GM19438 (cell line): ENCODE measurements at regions not wholly inside any gene's neighbourhood (a gene's known extent, or its start where the extent isn't known, plus 50 kb on each side); places are given as distances from the start of the nearest gene placed in this dataset.
"Not testable (repeated sequence)": the region's sequence is repeated elsewhere in the genome, so short reads cannot be mapped to it uniquely, and the experiment has no call there.

Source experiments
- ATAC-seq: cut with Tn5 transposase; IDR thresholded peaks from one replicate; pipeline ENCODE4 v1.9.1; 2021; ENCODE audit warnings: low read depth; ENCODE audit not compliant: unreplicated experiment

- no peak for ATAC-seq
These were observed 160.2 kb downstream of the URI1 start for GRCh38 chr19:30102239-30102638.

- no peak for ATAC-seq
These were observed 160.6 kb downstream of the URI1 start for GRCh38 chr19:30102666-30103065.

GRCh38 chr19:30103981-30104380 is 161.9 kb downstream of the URI1 start:
- ATAC-seq = no peak

DNA sequence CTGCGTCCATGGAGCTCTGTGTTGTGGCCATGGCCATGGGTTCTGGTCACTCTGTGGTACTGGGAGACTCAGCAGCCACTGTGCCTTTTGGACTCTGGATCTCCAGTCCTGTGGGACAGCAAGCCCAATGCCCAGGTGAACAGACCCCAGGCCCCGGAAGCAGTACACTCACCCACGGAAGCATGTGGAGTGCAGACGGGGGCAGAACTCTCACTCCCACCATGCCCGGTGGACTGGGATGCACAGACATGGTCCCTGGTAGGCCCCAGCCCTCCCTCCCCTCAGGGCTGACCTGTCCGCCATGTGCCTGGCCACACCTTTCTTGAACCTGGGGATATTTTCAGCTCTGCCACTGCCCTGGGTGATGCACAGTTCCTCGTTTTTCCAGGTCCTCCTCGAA is 163.3 kb downstream of the URI1 start:
- no peak for ATAC-seq

DNA sequence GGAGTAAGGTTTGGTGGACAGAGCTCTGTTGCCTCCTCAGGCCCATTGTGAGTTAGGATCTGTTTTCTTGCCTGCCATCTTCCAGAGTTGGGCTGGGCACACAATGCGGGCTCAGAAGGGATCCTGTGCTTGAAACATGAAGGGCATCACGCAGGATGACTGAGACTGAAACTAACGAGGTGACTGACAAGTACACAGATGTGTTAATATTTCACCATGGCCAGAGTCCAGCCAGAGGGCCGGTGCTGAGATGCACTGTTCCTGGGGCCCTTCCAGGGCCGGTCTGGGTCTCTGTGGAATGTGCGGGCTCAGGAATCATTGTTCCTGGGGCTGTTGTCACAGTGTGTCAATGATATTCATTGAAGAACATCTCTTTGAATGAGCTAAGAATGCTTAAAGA is 163.7 kb downstream of the URI1 start:
- ATAC-seq = no peak

- no peak for ATAC-seq
These were observed 164.5 kb downstream of the URI1 start for GRCh38 chr19:30106417-30107095.

DNA sequence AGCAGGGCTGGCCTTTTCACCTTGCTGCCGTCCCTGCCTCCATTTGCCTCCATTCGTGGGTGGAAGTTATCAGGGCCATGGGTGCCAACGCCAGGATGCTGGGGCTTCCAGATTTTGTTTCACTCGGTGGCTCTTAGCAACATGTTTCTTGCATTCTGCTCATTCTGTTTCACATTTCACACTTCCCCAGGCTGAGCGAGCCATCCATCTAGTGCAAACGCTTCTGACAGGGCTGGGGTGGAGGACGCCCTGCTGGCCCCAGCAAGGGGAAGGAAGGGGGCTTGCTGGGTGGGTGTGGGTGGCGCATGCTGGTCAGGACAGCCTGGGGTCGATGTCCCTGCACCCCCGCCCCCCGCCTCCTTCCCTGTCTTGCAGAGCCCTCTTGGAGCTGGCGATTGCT is 165.2 kb downstream of the URI1 start:
- ATAC-seq = no peak

DNA sequence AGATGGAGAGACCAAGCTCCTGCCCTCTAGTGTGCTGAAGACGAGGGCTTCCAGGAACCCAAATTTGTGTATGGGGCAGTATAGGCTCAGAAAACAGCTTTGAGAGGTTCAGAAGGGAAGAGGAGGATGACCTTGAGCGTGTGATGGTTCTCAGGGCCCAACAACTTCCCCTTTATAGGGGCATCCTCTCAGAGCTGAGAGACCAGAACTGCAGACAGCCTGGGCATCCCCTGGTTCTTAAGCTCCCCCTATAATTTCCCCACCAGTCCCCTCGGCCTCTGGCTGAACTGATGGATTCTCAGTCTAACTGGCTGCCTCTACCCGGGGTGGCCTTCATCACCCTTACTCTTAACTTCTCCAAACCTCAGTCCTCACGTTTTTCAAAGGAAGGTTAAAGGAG is 167.5 kb downstream of the URI1 start:
- ATAC-seq = no peak

DNA sequence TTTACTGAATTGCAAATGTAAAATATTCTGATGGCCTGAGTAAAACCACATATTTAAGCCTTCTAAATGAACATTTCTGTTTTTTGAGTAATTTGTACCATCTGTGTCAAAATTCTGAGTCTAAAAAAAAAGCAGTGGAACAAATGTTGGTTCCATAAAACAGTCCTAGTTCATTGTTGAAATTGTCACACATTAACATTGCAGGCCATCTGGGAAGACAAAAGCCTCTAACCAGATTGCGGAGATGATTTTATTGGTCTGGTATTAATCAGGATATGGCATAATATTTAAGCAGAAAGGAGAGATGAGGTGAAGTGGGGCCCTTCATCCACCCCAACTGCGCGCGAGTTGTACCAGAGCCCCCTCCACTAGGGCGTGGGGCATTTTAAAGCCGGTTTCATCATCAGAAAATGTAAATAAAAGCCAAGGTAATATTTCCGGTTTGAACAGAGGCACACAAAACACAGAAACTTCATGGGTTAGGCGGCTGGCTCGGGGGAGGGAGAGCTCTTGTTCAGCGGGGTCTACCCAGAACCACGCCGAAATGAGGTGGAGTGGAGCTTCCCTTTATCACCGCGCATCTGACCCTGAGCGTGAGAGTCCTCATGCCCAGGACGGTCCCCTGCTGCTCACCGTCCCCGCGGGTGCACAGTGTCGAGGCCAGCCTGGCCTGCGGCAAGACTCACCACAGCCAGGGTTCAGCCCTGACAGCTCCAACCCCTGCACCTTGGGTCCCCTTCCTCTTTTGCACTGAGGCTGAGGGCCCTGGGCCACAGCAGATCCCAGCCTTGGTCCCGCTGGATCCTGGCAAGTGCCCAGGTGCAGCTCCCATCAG is 169.2 kb downstream of the URI1 start:
- ATAC-seq = no peak

DNA sequence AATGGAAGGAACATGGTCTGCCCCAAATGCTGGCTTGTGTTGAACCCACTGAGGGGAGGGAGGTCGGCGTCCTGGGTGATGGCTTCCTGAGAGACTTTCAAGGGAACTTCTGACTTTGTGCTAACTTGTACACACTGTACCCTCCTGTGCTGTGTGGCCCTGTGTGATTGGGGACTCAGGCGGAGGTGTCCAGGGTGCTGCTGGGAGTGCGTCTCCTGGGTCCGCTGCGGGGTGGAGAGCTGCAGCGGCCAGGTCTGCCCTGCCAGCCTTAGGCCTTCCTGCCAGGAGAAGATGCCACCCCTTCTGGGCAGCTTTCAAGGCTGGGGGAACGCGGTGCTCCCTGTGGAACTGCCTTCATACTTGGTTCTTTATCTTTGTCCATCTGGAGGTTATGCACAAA is 170.1 kb downstream of the URI1 start:
- no peak for ATAC-seq

- no peak for ATAC-seq
These were observed 170.6 kb downstream of the URI1 start for GRCh38 chr19:30112666-30113065.

GRCh38 chr19:30113186-30113585 is 171.1 kb downstream of the URI1 start:
- no peak for ATAC-seq

DNA sequence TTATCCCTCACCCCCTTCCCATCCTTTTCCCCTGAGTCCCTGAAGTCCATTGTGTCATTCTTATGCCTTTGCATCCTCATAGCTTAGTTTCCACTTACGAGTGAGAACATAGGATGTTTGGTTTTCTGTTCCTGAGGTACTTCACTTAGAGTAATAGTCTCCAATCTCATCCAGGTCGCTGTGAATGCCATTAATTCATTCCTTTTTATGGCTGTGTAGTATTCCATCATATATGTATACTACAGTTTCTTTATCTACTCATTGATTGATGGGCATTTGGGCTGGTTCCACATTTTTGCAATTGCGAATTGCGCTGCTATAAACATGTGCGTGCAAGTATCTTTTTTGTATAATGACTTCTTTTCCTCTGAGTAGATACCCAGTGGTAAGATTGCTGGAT is 172.1 kb downstream of the URI1 start:
- not testable (repeated sequence) for ATAC-seq

GRCh38 chr19:30115947-30116346 is 173.9 kb downstream of the URI1 start:
- no peak for ATAC-seq

DNA sequence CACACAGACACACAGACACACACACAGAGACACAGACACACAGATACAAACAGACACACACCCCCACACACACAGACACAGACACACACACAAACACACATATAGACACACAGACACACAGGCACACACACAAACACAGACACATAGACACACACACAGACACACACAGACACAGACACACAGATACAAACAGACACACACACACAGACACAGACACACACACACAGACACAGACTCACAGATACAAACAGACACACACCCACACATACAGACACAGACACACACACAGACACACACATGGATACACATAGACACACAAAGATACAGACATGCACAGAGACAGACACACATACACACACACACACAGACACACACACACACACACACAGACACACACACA is 174.5 kb downstream of the URI1 start:
- no peak for ATAC-seq

DNA sequence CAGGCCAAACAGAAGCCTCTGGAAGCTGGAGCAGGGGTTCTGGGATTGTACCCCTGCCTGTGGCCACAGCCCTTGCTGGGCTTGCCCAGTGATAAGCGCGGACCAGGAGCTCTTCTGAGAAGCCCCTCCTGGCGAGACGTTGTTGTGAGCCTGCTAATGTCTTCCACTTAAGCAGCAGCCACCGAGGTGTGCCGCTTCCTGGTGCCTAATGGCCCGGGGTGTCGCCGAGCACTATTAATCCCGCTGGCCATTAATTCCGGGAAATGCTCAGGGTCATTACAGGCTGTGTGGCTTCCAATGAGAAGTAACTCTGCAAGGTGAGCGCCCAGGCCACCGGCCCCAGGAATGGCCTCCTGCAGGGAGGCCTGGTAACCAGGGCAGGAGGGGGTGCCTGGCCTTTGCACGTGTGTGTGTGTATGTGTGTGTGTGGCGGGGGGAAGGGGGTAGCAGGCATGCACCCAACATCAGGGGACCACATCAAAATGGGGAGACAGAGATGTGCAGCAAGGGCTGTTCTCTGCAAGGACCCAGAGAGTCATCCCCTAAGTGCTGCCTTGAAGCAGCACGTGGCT is 175.0 kb downstream of the URI1 start:
- no peak for ATAC-seq

- ATAC-seq = no peak
These were observed 175.7 kb downstream of the URI1 start for GRCh38 chr19:30117636-30118145.

GRCh38 chr19:30118221-30118620 is 176.2 kb downstream of the URI1 start:
- no peak for ATAC-seq

- no peak for ATAC-seq
These were observed 176.7 kb downstream of the URI1 start for GRCh38 chr19:30118760-30119159.

GRCh38 chr19:30119180-30119908 is 177.3 kb downstream of the URI1 start:
- no peak for ATAC-seq
